Dermis blood vessel endothelial cell (primary cell): ENCODE measurements at regions not wholly inside any gene's neighbourhood (a gene's known extent, or its start where the extent isn't known, plus 50 kb on each side); places are given as distances from the start of the nearest gene placed in this dataset.

Source experiments
- DNase-seq: peaks from one replicate; pipeline ENCODE4 v3.0.0; 2010

DNA sequence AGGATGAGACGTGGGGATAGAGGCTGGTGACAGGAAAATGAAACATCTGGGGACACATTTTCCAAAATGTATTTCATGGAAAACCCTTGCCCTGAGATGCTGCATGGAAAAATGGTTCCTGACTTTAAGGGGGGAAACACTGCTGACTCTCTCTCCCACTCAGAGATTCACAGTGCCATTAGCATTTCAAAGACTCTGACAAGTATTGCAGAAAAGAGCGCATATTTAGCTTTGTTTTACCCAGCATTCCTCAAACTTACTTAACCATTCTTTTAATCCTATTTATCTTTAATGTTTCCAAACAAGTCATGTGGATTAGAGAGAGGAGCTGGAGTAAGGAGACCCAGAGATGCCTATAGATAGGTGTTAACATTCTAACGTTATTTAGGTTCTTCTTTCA is 141.8 kb upstream of the DYRK2 start:
- DNase-seq = no peak

DNA sequence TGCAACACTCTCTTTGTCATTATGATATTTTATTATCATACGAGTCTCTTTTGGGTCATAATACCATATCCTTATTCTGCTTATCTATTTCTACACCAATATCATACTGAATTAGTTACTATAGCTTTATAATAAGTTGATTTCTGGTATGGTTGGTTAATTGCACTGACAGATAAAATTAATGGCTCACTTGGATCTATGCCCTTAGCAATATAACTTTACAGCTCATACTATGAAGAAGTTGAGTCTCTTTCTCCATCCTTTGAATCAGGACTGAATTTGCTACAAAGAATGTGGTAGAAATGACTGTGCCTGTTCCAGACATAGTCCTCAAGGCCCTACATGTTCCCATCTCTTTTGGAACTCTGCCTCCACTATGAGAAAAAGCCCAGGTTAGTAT is 139.7 kb upstream of the DYRK2 start:
- DNase-seq = no peak

DNA sequence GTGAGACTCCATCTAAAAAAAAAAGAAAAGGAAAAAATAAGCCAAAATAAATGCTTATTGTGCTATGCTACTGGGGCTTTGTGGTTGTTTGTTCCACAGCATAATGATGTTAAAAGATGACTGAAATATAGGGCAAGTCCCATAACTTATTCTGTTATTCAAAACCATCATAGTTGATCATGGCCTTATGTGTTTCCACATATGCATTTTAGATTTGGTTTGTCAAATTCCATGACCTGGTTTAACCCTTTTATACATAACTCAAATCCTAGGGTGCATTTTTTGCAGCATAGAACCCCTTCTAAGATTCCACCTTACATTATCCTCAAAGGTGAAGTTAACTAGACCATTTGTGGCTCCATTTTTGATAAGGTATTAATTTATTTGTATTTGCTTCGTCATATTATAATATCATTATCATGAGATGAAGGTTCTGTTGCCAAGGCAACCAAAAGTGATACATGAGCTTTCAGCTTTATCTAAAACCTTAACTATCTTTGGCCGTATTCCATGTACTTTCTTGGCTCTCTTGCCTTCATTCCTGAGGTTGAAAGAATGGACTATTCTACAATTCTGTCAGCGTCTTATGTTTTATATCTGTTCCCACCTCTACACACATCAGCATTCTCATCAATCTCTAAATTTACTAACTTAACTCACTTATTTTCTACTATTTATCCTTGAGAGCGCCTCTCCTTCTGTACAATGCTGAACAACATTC is 138.7 kb upstream of the DYRK2 start:
- DNase-seq = no peak

DNA sequence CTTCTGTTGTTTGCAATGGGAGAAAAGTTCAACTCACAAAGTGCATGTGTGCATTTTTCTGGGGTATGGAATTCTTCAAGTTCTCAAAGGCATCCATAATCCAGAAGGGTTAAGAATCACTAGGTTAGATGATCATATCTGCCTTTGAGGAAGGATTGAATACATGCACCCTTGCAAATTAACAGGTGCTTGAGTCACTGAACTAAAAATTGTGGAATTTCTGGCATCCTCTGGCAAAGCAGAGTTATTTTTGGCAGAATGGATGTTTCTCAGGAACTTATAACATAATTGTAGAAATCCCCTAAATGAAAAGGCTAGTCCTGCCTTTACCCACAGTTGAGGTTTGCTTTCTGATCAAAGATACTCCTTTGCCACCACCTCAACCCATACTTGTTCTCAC is 136.5 kb upstream of the DYRK2 start:
- no peak for DNase-seq

DNA sequence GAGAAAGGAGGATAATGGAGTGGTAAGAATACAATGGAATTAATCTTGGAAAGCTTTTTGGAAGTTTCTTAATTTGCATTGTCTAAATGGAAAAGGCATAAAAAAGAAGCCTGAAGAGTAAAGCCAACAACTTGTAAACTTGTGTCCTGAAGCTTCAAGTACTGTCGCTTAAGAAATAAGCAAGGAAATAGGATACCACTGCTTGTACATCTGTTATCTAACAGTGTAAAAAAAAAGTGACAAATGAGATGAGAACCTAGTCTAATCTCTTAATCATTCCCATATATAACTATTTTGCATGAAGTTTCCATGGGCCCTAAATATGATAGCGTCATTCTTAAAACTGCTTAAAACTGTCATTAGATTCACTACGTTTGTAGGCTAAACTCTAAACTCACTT is 134.0 kb upstream of the DYRK2 start:
- DNase-seq = no peak

DNA sequence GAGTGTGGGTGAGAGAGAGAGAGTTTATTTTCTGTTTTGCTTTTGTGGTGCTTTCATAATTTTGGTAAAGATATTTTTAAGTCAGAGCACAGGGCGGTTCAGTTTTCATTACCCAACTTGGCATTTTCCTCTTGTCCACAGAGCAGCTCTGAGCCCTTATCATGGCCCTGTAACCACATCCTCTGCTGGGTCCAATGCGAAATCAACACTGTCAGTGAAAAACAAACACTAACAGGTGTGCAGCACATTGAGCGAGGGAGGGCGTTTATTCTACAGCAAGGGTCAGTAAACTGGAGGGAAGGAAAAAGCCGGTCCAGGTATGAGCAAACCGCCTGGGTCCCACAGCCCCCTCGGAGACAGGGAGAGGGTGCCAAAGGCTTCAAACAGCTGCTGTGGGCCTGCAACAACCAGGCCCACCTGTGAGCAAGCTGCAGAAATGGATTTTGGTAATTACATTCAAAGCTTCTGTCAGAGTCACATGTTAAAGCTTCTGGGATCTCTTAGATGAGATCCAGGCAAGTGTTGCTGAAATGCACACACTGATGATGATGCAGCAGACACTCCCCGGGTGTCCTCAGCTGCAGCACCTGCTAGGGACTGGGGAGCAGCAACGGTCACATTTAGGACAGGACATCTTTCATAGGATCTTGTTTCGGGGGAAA is 132.7 kb upstream of the DYRK2 start:
- no peak for DNase-seq

DNA sequence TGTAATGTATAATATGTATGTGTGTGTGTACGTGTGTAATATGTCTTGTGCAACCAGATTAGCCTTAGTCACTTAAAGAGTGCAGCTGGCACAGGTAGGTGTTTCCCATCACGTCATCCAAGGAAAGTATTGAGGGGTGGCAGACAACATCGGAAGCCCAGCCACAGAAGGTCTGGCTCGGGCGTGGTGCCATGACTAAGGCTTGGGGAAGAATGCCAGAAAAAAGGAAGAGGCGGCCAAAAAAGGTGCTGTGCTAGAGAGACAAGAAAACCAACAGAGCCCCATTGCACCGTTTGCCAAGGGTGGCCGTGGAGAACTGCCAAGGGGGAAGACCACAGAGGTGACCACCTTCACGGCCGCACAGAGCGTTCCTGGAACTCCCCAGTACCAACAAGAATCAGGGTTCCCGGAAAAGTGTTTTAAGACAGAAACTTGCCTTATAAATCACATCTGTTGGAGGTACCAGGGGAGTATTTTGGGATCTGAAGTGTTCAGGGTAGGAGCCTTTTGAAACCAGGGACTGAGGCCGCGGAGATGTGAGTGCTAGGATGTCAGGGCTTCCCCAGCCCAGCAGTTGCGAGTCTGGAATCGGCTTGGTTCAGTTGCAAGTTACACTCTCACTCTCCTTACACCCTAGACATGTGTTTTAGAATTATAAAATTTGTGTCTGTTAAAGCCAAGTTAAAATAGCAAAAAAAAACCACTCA is 131.2 kb upstream of the DYRK2 start:
- DNase-seq = no peak

DNA sequence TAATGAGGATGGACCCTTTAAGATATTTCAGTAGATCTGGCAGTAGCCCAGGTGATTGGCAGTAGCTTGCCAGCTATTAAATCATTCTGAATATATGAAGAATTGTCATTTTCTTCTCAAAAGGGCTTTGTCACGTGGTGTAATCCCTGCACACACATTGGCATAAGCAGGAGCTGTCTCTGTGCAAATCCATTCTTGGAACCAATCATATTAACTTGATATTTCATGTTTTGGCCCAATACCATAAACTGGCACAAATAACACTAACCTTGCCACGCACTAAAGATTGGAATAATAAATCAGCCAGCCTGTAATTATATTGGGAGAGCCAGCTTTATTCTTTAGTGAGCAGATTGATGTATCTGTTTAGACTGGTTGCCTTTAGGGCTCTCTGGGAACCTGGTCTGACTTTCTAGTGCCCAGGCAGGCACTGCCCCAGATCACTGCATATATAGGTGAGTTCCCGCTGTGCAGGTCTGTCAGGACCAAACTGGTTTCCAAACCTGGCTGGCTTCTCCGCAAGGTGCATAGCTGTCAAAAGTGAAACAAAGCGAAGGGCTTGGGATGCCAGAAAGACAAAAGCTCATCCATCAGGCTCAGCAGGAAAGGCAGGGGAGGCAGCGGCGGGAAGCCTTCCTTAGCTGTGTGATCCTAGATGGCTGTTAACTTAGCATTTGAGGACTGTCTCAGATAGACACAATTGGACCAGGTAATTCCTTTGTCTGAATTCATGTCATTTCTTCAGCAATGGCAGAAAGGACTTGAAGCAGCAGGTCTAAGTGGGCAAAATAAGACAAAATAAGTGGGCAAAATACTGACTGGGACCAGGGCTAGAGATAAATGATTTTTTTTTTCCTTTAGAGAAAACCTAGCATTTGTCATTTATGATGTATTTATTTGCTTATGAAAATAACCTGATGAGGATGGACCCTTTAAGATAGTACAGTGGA is 128.8 kb upstream of the DYRK2 start:
- DNase-seq = no peak

DNA sequence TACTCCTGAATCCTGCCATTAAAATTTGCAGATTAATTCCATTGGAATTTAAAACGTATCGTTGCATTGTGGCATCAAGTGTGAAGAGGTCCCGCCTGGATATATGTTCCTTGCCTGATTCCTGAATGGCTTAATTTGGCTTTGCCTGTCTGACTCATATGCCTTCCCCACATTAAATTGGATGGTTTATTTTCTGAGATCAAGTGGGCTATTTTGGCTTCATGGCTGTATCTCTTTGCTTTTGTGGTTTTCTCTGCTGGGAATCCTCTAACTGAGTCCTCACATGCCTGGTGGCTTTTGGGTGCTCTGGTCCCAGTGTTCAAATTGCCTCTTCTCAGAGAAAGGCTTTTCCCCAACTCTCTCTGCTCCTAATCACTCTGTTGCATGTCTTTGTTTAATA is 127.9 kb upstream of the DYRK2 start:
- DNase-seq = no peak

DNA sequence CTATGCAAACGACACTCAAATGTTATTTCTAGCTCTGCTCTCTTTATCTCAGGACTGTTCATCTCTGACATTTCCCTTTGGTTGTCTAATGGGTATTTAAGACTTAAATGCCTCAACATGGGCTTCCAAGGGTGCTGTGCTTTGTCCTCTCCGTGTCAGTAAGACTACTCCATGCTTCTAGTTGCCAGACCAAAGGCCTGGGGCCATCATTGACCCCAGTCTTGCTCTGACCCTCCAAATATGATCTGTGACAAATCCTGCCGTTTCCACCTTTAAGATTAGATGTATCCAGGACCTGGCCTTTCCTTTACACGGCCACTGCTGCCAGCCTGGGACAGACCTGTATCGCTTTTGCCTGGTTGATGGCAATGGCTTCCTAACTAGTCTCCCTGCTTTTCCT is 126.3 kb upstream of the DYRK2 start:
- DNase-seq = no peak

DNA sequence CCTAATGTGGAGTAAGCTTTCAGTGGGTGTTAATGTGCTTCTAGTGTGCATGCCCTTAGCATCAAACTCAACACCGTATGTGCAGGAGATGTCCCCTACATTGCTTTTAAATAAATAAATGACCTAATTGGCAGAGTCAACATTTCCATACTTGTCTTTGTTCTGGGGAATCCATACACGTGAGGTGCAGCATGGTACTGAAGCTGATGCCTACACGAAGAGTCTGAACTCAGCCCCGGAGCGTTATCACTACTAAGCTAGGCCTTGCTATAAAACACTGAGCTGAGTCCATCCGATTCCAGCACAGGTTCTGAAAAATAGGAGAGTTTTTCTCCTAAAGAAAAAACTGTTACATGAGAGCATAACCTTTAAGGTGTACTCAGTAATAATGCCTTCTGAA is 125.0 kb upstream of the DYRK2 start:
- DNase-seq = no peak

DNA sequence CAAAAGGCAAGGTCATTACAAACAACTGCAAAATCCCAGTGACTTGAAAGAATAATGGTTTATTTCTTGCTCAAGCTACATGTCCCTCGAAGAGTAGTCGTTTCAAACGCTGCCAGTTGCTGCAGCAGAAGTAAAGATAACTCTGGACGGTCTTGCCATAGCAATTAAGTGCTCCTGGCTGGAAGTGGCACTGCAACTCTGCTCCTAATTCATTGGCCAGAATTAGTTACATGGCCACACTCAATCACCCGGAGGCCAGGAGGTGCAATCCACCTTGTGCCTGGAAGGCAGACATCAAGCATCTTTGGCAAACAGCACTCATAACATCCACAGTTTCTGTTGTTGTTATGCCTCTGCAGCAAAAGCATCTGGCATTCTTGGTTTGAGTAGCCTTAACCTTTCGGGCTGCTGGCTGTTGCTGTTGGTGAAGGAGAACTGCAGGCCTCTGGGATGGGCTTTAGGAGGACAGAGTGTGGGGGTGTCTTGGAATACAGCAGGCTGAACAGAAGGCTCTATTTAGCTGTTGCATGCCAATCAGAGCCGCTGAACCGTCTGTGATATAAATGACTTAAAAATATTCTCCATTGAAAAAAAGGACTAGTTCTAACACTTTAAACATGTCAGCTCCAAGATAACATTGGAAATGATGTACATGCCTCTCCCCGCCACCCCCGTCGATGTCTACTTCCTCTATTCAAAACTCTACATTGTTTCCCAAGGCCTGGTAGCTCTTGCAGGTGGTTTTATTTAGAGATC is 123.5 kb upstream of the DYRK2 start:
- no peak for DNase-seq

DNA sequence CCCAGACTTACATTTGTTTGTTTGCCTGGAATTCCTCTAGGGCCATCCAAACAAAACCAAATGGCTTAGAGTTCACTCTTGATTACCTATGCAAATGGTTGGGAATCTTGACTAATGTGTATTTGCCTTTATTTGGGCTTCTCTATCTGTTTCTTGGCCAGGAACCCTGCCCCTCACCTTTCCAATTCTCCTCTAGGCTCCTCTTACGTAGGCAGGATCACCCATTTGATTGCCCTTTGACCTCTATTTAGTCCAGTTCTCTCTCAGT is 123.0 kb upstream of the DYRK2 start:
- no peak for DNase-seq

DNA sequence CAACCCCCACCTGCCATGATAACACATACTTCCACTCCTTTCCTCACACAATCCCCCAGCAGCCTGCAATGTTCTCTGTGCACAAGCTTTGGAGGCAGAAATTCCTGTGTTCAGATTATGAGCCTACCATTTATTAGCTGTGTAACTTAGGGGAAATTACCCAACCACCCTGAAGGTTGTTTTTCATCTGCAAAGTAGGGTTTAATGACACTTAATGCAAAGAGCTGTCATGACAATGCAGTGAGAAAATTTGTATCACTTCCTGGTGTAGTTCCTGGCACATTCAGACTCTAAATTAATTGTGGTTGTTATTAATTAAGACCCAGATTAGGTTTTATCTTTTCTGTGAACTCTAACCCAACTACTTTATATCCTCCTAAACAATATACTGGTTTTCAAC is 122.4 kb upstream of the DYRK2 start:
- DNase-seq = no peak

DNA sequence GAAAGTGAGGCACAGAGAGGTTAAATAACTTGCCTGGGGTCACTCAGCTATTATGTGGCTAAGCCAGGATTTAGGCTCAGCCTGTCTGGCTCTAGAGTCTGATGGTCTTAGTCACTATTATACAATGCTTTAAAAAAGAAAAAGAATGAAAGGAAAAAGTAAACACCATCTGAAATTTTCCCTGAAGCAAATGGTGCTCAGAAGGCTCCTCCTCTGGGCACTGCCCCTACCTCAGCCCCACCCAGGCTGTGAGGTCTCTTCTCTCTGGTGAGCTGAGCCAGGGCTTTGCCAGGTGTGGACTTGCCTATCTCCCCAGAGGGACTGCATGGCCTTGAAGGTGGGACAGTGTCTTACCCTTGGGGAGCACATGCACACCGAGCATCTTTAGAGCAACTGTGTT is 117.5 kb upstream of the DYRK2 start:
- DNase-seq = no peak

DNA sequence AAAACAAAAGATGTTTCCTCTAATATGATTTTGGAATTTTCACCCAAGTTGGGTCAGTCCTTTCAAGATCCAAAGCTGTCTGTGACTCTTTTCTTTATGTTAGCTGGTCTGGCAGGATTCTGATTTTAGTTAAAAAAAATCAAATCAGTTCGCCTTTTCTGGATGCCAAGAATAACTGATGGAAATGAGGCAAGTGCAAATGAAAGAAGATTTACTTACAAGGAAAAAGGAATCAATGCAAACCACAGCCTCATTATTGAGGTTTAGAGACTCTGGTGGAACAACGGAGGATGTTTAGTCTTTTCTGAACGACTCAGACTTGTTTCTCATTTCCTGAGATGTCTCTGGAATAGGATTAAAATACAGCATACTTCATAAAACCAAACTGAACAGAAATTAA is 117.0 kb upstream of the DYRK2 start:
- no peak for DNase-seq

DNA sequence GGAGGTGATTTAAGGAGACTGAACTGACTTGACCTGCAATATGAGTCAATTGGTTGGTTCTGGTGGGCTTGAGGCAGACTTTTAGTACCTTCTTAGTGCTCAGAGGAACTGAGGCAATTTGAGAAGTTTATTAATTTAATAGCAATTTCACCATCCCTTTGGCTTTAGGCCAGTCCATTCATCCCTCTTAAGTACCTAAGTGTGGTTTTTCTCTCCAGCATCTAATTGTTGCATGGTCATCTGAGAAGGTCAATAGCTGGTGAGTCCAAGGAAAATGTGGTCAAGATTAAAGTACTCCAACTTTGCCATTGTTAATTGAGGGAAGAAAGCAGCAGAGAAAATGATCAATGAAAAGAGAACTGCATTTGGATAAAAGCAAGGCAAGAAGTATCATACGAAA is 115.4 kb upstream of the DYRK2 start:
- no peak for DNase-seq

DNA sequence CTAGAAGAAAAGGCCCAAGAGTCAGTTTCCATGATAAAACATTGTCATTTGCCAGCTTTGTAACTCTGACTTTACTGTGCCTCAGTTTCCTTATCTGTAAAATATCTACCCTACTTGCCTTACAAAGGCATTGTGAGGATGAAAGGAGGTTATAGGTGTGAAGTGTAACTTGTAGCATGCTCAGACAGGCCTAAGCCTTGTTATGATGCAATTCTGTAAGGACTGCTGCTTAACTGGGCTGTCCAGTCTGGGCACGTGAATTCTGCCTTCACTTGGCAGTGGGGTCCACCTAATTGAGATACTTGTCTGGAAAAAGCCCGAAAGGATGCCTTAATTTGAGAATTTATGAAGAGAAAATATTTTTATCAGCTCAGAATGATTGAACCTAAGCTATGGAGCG is 114.5 kb upstream of the DYRK2 start:
- DNase-seq = no peak

DNA sequence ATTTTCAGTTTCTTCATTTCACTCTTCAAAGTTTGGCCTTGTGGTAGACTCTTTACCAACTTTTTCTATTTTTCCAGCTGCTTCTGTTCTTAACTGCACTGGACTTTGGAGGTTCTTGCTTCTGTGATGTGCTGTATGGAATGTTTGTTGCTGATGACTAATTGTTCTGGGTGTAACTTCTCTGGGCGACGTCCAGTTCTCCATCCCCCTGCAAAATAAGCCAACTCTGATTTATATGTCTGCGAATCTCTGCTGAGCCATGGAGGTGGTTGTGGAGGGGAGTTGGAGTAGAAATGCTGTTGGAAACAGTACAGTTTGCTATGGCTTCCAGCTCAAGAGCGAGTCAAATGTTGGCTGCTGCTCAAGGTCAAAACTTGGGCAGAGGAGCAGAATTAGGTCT is 113.9 kb upstream of the DYRK2 start:
- no peak for DNase-seq

DNA sequence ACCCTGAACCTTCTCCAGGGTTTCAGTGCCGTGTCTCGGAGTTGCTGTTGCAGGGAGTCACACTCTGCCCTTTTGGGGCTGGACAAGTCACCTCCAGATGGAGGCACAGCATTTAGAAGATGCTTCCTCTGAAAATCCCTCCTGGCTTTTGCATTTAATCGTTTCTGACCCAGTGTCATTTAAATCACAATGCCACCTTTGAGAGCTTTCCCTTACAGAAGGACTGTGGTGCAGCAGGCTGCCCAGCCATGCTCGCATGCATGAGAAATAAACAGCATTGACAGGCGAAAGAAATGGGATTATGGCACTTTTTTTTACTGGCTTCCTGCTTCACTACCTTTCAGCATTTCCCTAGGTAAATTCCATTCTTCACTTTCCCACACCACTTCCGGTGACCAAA is 113.4 kb upstream of the DYRK2 start:
- DNase-seq = no peak

DNA sequence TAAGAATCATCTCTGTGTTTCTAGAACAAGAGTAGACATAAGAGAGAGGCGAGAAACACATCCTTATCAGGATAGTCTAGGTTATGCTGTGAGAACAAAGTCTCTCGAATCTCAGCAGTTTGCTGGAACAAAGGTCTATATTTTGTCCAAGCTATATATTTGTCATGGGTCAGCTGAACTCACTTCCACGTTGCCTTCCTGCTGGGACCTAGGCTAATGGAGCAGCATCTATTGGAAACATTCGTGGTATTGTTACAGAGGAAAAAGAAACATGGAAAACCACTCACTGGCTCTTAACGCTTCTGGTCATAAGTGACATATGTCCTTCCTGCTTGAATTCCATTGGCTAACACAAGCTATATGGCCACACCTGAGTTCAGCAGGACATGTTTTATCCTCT is 112.6 kb upstream of the DYRK2 start:
- DNase-seq = no peak

DNA sequence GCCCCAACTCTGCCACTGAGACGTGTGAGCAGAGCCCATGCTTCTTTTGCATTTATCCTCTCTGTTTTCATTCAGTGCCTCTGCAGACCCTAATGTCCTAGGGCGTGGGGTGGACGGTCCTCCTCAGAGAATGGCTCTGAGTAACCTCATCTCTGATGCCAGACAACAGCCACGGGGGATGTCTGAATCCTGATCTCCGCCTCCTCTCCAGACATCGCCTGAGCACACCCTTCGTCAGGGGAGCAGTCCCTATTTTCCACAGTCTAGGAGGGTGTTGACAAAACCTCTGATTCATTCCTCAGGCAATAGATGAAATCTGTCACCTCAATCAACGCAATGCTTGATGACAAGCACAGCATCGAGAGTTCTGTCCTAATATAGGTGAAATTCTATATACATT is 109.2 kb upstream of the DYRK2 start:
- DNase-seq = no peak

DNA sequence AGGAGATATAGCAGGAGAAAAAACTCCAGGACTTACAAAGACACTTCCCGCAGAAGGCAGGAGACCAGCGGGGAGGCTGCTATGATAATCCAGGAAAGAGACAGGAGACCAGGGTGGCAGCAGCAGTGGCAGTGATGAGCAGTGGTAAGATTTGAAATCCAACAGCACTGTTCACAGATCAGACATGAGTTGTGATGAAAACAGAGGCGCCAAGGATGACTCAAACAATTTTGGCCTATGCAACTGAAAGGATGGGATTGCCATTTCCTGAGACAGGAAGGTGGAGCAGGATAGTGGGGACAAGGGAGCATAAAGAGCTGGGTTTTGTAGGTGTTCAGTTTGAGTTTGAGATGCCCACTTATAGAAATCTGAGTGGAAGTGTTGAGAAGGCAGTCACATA is 108.6 kb upstream of the DYRK2 start:
- no peak for DNase-seq
